HG03442 (cell line): ENCODE measurements at regions not wholly inside any gene's neighbourhood (a gene's known extent, or its start where the extent isn't known, plus 50 kb on each side); places are given as distances from the start of the nearest gene placed in this dataset.
"Not testable (repeated sequence)": the region's sequence is repeated elsewhere in the genome, so short reads cannot be mapped to it uniquely, and the experiment has no call there.

Source experiments
- ATAC-seq: cut with Tn5 transposase; IDR thresholded peaks from one replicate; pipeline ENCODE4 v1.9.1; 2021; ENCODE audit warnings: mild to moderate bottlenecking, moderate library complexity; ENCODE audit not compliant: unreplicated experiment

DNA sequence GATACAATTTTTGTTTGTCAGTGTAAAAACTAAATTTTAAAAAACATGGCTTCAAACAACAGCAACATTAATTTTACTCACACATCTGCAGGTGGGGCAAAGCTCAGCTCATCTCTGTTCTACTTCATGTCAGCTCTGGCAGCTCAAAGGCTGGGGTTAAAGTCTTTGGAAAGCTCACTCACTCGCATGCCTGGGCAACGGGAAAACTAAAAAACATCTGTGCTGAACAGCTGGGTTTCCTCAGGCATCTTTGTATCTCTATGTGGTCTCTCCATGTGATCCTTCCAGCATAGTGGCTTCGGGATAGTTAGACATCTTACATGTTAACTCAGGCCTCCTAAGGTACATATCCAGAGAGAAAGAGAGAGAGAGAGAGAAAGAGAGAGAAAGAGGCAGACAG, 499.6 kb downstream of the RFPL4B start:
- ATAC-seq, result no peak

DNA sequence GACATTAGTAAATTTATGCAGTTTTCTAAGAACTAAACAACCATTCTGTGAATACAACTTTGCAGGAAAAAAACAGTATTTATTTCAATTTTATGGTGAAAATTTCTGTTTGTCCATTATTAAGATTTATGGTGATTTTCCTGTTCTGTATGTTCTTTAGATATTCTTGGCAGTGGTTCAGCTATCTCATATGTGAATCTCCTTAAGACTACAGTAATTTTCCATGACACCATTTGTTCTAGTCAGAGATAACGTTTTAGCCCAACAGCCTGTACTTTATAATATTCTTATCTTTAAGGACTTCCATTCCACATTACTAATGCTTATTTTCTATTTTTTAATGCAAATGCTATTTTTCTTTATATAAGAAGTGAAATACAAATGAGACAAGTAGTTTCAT, 504.0 kb downstream of the RFPL4B start:
- no peak for ATAC-seq

GRCh38 chr6:112853162-112853561, 506.0 kb downstream of the RFPL4B start:
- no peak for ATAC-seq

GRCh38 chr6:112863753-112864152, 516.6 kb downstream of the RFPL4B start:
- ATAC-seq, result no peak

DNA sequence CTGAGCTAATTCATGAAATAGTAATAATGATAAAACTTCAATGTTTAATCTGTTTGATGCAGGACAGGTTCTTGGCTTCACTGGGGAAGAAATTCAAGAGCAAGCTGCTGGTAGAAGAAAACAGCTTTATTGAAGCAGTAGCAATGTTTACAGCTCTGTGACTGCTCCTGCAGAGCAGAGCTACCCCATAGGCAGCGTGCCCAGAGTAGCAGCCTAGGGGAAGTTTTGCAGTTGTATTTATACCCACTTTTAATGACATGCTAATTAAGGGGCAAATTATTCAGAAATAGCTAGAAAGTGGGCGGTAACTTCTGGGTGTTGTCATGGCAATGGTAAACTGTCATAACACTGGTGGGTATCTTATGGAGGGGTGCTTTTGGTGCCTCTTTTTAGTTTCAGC, 518.0 kb downstream of the RFPL4B start:
- ATAC-seq, result no peak

DNA sequence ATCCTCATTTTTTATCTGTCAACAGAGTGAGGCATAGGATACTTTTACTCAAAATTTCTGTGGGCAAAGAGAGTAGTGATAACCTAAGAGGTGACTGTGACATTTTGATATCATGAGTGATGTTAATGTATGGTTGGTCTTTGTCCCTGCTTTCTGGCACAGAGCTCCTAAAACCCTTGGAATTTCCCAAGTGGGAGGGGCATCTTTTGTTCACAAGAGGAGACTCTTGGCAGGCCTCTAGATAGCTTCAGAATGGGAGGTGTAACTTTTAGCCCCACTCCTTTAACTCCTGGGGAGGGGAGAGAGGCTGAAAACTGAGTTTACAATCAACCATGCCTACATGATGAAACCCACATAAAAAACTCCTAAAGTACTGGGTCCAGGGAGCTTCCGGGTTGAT, 527.8 kb downstream of the RFPL4B start:
- ATAC-seq, result no peak

DNA sequence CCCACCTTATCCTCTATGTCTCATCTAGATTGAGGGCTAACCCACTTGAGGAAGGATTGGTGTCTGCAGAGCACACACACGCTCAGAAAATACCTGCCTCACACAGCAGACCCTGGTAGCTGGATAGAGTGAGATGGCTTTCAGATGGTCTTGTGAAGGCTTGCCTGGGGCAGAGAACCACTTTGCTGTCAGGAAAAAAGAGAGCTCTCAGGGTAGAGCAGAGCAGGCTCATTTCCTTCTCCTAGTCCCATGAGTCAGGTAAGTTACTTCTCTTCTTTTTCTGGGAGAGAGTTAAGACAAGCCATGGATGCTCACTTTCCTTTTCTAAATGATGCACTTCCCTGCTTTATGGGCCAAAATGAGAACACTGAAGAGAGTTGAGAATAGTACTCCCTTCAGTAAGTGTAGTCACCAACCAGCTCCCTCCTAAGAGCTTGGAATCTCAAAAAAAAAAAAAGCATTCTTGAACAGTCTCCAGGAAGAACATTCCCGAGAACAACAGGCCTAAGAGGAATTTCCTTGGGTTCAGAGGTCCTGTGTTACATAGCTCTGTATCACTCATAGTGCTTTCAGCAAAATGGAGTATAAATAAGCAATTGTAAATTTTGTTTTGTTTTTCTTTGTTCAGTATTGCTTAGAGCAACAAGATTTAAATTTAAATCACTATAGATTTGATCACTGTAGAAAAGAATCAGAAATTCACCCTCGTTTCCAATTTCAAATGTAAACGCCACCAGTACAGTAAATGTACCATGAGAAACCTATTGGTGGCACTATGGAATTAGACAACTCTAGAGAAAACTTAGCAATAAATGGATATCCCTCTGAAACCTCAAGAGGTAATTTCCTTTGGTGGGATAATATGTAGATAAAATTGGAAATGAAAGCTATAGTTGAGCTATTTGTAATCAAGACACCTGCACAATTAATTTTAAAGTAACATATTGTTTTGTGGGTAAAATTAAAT, 530.3 kb downstream of the RFPL4B start:
- no peak for ATAC-seq

- ATAC-seq, result no peak
Observed at GRCh38 chr6:112879920-112880413, 532.8 kb downstream of the RFPL4B start.

GRCh38 chr6:112881027-112881426, 533.9 kb downstream of the RFPL4B start:
- ATAC-seq, result no peak

- no peak for ATAC-seq
Observed at GRCh38 chr6:112881828-112882780, 535.0 kb downstream of the RFPL4B start.

GRCh38 chr6:112883095-112883494, 536.0 kb downstream of the RFPL4B start:
- no peak for ATAC-seq

- ATAC-seq, result no peak
Observed at GRCh38 chr6:112886415-112886814, 539.3 kb downstream of the RFPL4B start.

GRCh38 chr6:112887424-112887823, 540.3 kb downstream of the RFPL4B start:
- ATAC-seq, result not testable (repeated sequence)

GRCh38 chr6:112899541-112899940, 552.4 kb downstream of the RFPL4B start:
- ATAC-seq, result no peak

DNA sequence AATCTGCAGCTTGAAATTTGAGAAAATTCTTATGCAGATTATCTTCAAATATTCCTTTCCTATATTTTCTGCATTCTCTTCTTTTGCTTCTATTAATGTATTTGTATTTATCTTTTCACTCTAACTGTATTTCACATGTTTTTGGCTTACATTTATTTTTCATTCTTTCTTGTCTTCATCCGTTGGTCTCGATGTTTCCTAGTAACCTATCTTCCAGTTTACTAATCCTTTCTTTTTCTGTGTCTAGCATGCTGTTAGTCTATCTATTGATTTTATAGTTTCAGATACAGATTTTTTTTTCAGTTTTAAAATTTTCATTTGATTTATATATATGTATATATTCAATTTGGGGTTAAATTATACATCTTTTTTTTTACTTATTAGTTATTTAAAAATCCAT, 556.2 kb downstream of the RFPL4B start:
- no peak for ATAC-seq

GRCh38 chr6:112906726-112907125, 559.6 kb downstream of the RFPL4B start:
- ATAC-seq, result no peak

DNA sequence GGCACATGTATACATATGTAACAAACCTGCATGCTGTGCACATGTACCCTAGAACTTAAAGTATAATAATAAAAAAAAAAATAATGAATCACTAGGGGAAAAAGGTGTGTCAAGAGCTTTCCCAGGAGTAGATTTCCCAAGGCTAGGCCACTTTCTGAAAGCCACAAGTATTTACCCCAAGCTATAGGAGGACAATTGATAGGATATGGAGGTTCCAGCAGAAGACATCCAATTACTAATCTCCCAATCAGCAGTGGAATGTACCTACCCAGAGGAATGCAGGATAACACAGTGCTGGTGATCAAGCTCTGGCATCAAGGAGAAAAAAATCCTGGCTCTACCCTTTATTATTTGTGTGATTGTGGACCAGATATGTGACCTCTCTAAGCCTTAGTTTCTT, 562.7 kb downstream of the RFPL4B start:
- no peak for ATAC-seq

DNA sequence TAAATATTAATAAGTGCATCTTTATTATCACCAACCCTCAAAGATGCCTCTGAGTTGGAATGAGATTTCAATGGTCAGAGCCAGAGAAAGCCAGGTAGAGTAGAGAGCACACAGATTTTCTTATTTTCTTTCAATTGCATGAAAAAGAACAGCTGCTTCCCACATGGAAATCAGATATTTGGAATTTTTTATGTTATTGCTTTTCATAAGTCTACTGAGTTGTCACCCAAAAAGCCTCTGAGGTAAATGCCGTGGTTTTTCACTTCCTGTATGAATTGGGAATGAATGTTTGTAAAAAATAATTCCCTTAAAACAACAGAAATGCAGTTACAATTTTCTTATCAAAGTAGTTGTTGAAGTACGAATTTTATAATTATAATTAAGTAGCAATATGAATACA, 563.1 kb downstream of the RFPL4B start:
- no peak for ATAC-seq

DNA sequence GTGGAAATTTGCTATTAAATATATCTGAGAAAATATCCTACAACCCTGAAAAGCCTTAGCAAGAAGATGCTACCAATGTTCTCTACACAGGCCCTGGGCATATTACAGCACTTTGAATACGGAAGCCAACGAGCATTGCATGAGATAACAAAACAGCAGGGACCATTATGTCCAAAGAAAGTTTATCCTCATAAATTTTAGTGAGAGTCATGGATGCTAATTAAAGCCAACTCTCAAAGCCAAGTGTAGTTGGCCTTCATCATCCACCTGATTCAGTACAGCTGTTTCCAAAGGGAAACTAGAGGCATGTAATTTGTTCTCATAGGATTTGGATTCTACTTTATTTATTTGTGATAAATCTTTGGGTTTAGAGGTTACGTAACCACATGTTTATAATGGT, 564.8 kb downstream of the RFPL4B start:
- ATAC-seq, result no peak

DNA sequence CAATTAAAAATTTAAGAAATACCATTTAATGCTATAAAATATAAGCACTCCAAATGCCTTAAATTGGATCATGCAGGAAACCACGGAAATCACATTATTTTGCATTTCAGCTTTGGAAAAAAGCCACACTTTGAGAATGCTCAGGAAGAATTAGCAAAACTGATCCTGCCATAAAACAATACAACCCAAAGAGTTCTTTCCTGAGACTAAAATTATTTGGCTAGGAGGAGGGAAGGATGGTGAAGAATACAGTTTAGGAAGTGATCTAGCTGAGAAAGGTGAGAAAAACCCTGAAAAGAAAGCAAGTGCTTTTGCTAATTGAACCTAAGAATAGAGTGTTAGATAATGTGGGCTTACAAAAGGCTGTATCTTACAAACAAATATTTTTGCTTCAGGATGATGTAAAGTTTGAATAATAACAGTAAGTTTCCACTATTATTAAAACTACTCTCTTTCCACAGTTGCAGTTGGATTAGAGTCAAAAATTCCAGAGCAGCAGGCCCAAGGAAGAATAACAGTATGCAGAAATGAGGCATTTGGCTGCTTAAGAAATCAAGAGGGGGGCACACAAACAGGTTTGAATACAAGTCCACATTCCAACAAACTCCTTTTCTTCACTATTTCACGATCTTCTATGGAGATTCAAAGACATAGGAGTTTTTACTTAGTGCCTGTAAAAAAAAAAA, 565.4 kb downstream of the RFPL4B start:
- no peak for ATAC-seq

DNA sequence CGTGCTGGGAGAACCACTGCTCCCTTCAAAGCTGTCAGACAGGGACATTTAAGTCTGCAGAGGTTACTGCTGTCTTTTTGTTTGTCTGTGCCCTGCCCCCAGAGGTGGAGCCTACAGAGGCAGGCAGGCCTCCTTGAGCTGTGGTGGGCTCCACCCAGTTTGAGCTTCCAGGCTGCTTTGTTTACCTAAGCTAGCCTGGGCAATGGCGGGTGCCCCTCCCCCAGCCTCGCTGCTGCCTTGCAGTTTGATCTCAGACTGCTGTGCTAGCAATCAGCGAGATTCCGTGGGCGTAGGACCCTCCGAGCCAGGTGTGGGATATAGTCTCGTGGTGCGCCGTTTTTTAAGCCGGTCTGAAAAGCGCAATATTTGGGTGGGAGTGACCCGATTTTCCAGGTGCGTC, 572.6 kb downstream of the RFPL4B start:
- ATAC-seq, result not testable (repeated sequence)
